SIG-M5 (cell line): ENCODE measurements at regions not wholly inside any gene's neighbourhood (a gene's known extent, or its start where the extent isn't known, plus 50 kb on each side); places are given as distances from the start of the nearest gene placed in this dataset.

Source experiments
- DNase-seq: peaks from one replicate; lab custom pipeline; 2025; lab: John Stamatoyannopoulos, UW

GRCh38 chr3:189455641-189456417, 175.4 kb upstream of the TP63 start:
- no peak for DNase-seq

DNA sequence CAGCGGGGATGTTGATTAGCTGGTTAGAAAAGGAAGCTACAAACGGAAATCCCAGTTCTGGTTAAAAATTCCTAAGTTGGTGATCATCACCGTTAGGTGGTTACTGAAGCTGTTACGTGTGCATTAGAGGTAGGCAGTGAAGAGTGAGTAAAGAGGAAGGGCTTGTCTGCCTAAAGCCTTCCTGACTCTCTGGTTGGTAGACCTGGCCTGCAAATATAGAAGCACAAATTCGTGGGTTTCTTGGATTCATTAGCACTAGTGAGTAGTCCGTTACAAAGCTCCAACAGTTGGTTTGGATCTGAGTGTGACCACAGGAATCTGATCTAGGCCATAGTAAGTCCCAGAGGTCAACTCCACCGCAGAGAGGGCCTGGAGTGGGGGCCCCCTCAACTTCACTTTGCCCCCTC, 174.0 kb upstream of the TP63 start:
- no peak for DNase-seq

- no peak for DNase-seq
Observed at GRCh38 chr3:189457631-189458412, 173.4 kb upstream of the TP63 start.

- no peak for DNase-seq
Observed at GRCh38 chr3:189458528-189458927, 172.7 kb upstream of the TP63 start.

GRCh38 chr3:189459231-189459630, 172.0 kb upstream of the TP63 start:
- DNase-seq: no peak

- no peak for DNase-seq
Observed at GRCh38 chr3:189460511-189460910, 170.7 kb upstream of the TP63 start.

DNA sequence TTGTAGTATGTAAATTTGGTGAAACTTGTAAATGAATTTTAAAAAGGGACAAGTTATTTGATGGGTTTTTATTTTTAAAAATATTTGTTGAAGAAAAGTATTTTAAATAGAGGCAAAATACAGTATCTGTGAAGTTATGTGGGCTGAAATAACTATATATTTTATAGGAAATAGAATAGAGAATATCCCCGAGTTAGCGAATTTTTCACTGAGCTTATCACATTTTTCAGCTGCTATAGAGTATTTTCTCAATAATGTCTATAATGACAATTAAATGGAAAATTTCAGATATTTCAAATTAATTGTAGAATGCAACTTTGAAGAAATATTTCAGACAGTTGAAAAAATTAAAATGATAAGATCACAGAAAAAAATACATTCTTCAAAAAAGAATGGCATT, 166.4 kb upstream of the TP63 start:
- DNase-seq: no peak

DNA sequence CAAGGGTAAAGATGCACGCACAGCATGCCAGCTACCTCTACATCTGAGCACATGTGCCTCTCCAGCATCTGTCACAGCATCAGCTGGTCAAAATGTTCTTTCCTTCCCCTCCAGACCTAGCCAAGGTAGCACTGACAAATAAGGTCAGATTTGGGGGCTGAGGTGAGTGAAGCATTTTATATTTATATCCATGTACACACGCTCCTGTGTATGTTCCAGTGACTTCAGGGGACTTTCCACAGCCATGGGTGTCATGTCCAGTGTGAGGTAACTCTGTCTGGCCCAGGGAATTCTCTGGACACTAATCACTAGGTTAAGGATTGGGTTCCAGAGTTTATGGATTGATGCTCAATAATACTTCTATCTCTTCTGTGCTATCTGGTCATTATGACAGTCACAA, 165.2 kb upstream of the TP63 start:
- no peak for DNase-seq

DNA sequence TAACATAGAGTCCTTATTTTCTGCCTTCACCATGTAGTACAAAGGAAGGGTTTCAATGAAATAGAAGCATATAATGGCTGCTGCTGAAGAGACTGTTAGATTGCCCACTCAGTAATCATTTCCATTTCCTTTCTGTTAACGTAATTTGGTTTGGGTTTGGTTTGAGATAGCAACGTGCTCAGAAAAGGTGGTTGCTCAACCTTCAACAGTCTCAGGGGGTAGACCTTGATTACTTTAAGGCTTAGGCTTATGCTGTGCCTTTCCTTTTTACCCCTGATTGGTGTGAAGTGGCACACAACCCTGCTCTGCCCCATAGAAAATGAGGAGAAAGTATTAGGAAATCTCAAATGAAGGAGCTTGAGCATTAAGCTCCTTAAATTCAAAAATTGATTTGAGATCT, 163.7 kb upstream of the TP63 start:
- DNase-seq: peak; percentile 79

DNA sequence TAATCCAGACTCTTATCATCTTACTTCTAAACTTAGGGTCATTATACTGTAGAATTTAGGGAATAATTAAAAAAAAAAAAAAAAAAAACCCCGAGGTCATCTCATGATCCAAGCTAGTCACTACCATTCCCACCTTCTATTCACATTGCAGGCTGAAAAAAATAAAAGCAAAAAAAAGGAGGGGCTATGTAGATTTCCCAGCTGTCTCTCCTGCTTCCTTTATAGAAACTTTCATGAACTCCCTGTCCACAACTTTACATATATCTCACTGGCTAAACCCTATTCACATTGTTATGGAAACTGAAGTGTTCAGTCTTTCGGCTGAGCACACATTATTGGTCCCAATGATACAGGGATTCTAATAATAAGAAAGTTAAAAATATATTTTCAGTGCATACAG, 156.2 kb upstream of the TP63 start:
- DNase-seq: no peak

- DNase-seq: no peak
Observed at GRCh38 chr3:189477614-189478013, 153.6 kb upstream of the TP63 start.

DNA sequence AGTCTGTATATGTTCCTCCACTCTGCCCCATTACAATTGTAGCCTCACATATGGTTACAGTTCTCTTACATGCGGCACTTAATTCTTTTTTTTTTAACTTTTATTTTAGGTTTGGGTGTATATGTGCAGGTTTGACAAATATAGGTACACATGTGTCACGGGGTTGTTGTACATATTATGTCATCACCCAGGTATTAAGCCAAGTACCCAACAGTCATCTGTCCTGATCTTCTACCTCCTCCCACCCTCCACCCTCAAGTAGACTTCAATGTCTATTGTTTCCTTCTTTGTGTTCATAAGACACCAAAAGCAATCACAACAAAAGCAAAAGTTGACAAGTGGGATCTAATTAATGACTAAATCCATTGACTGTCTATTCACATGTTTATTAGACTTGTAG, 144.6 kb upstream of the TP63 start:
- DNase-seq: no peak

GRCh38 chr3:189488241-189488767, 142.9 kb upstream of the TP63 start:
- no peak for DNase-seq

GRCh38 chr3:189490337-189490736, 140.9 kb upstream of the TP63 start:
- DNase-seq: no peak

GRCh38 chr3:189490749-189491148, 140.4 kb upstream of the TP63 start:
- DNase-seq: no peak

DNA sequence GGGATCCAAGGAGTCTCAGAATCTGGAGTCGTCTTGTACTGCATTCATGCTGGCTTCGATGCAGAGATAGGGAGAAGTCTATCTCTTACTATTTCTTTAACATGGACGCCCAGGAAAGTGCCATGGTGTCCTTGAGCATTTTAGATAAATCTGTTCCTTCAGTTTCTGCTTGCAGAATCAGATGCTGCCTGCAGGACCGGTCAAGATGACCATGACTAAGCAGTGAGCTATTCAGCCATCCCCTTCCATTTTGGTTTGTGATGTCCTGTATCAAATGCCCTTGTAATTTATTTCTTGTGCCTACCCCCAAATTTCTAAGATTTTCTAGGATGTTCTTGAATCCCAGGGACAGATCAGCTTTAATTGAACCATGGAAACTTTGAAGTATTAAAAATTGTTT, 139.4 kb upstream of the TP63 start:
- DNase-seq: no peak

- DNase-seq: no peak
Observed at GRCh38 chr3:189493271-189493670, 137.9 kb upstream of the TP63 start.

DNA sequence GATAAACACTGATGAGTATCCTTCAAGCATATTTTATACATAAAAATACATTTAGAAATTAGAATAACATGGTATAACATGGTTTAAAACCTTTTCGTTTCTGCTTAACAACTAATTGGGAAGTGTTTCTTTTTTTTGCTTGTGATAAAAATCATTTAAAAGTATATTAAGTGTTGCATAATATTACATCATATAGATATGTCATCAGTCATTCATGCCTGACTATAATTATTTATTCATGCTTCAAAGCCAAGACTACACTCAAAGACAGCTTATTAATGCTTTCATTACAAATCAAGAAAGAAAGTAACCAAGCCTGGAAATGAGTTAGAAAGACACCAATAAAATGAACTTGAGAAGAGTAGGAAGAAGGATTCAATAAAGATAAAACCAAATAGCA, 136.6 kb upstream of the TP63 start:
- DNase-seq: no peak

GRCh38 chr3:189496375-189497138, 134.6 kb upstream of the TP63 start:
- DNase-seq: no peak

DNA sequence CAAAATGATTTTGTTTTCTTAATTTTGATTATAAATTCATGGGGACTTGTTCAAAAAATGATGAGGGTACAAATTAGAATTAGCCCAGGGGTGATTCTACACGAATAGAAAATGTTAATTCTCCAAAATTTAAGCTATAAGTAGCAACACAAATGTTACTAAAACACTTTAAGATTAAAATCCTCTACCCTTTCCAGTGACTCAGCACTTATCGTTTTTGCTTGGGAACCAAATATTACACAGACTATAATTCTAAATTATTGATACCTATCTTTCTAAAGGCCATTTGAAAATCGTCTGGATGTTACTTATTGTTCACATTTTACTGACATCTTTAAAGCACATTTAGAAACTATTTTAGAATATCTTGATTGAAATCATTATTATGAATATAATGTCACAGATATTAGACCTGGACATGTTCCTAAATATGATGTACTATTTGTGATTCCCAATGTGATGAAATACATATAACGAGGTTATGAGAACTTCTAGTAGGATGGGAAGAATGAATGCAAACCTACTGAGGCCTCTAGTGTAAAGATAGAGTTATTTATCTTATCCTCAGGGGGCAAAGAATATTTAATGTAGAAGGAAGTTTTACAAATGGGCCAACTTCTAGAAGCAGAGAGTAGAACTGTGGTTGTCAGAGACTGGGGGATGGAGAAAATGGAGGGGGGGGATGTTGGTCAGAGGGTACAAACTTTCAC, 132.0 kb upstream of the TP63 start:
- DNase-seq: no peak

DNA sequence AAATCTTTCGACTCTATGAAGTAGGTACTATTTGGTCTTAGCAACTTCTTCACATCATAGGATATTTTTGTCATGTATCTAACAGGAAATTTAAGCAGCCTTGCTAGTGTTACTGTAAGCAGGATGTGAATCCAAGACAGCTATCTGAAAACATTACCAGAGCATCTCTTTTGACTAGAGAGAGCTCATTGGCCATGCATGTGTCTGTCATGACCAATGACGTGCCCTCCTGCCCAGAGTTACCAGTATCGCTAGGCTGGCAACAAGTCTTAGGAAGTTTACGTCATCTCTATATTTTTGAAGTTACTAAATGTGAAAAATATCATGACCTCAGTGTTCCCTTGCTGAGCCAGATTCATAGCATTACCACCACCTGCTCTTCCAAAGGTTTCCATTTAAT, 130.9 kb upstream of the TP63 start:
- no peak for DNase-seq
